K562 (cell line): ENCODE measurements at regions not wholly inside any gene's neighbourhood (a gene's known extent, or its start where the extent isn't known, plus 50 kb on each side); places are given as distances from the start of the nearest gene placed in this dataset.

Experiments
- BACH1 ChIP-seq: fragments of 200-800 bp; sonication (Bioruptor generic); IDR thresholded peaks from 2 replicates; pipeline ENCODE4 v1.6.1; 2016; ENCODE audit warnings: missing genetic modification characterization, missing compliant biosample characterization
- BRF1 ChIP-seq: IDR thresholded peaks from 3 replicates; pipeline ENCODE4 v1.6.1; 2011; ENCODE audit warnings: borderline replicate concordance, mild to moderate bottlenecking; ENCODE audit not compliant: insufficient read length; ENCODE audit errors: extremely low read depth
- CAMTA2 ChIP-seq: fragments of 250-450 bp; sonication (Bioruptor Pico); conservative IDR thresholded peaks from 2 replicates; pipeline ENCODE4 v1.5.1; 2022
- CBX8 ChIP-seq: fragments of 200-600 bp; sonication (generic); IDR thresholded peaks from 2 replicates; pipeline ENCODE4 v1.6.1; 2012; ENCODE audit warnings: borderline replicate concordance, mixed run types, low read depth, mild to moderate bottlenecking, moderate library complexity, mixed read lengths, low read length, control low read depth, inconsistent platforms; ENCODE audit not compliant: poor library complexity, severe bottlenecking; ENCODE audit errors: extremely low read depth
- CCAR2 ChIP-seq: fragments of 200-400 bp; formaldehyde crosslinking; IDR thresholded peaks from 2 replicates; pipeline ENCODE4 v1.6.1; 2017; ENCODE audit warnings: mild to moderate bottlenecking, low read depth, low read length
- ESRRA ChIP-seq: fragments of 450-650 bp; IDR thresholded peaks from 2 replicates; pipeline ENCODE4 v1.6.1; 2014; ENCODE audit warnings: low read depth, mild to moderate bottlenecking, moderate library complexity, borderline replicate concordance
- FOXP4 ChIP-seq: sonication (generic); formaldehyde crosslinking; IDR thresholded peaks from 2 replicates; pipeline ENCODE4 v1.8.0; 2022; ENCODE audit warnings: mild to moderate bottlenecking, missing genetic modification reagents, borderline replicate concordance
- HDAC8 ChIP-seq: fragments of 450-650 bp; IDR thresholded peaks from 2 replicates; pipeline ENCODE4 v1.6.1; 2016; ENCODE audit warnings: mild to moderate bottlenecking, missing genetic modification characterization, moderate library complexity, missing compliant biosample characterization
- HNRNPH1 ChIP-seq: fragments of 200-400 bp; formaldehyde crosslinking; optimal IDR thresholded peaks from 2 replicates; pipeline ENCODE3; 2017; ENCODE audit warnings: low read depth, mild to moderate bottlenecking, low read length, moderate library complexity
- ILF3 ChIP-seq: fragments of 450-650 bp; IDR thresholded peaks from 2 replicates; pipeline ENCODE4 v1.6.1; 2018; ENCODE audit warnings: antibody characterized with exemption, mild to moderate bottlenecking, moderate library complexity, borderline replicate concordance
- IRF2 ChIP-seq: sonication (generic); formaldehyde crosslinking; IDR thresholded peaks from 2 replicates; pipeline ENCODE4 v1.8.1; 2022; ENCODE audit warnings: mild to moderate bottlenecking, missing genetic modification reagents
- NFE2 ChIP-seq: IDR thresholded peaks from 2 replicates; pipeline ENCODE4 v1.6.1; 2014; ENCODE audit warnings: antibody characterized with exemption, low read depth
- PATZ1 ChIP-seq: fragments of 250-450 bp; sonication (Bioruptor Pico); IDR thresholded peaks from 2 replicates; pipeline ENCODE4 v1.5.0; 2020; ENCODE audit warnings: mild to moderate bottlenecking, borderline replicate concordance
- PHTF2 ChIP-seq: fragments of 250-450 bp; sonication (Bioruptor Pico); IDR thresholded peaks from 2 replicates; pipeline ENCODE4 v1.5.0; 2021; ENCODE audit warnings: mild to moderate bottlenecking
- POLR2G ChIP-seq: fragments of 200-400 bp; formaldehyde crosslinking; IDR thresholded peaks from 2 replicates; pipeline ENCODE4 v1.6.1; 2017; ENCODE audit warnings: low read depth, mild to moderate bottlenecking, antibody characterized with exemption, low read length, moderate library complexity
- SAP30 ChIP-seq: fragments of 200-600 bp; sonication (generic); IDR thresholded peaks from 2 replicates; pipeline ENCODE4 v1.6.1; 2012; ENCODE audit warnings: borderline replicate concordance, low read depth, mild to moderate bottlenecking, moderate library complexity, low read length, control low read depth, inconsistent platforms; ENCODE audit not compliant: insufficient read depth, poor library complexity, severe bottlenecking
- SMARCA4 ChIP-seq: fragments of 450-650 bp; IDR thresholded peaks from 2 replicates; pipeline ENCODE4 v1.6.1; 2016
- TCF7 ChIP-seq: sonication (generic); IDR thresholded peaks from 2 replicates; pipeline ENCODE4 v1.6.1; 2016; ENCODE audit warnings: antibody characterized with exemption, borderline replicate concordance
- ZKSCAN8 ChIP-seq: fragments of 200-800 bp; sonication (Bioruptor generic); IDR thresholded peaks from 2 replicates; pipeline ENCODE4 v1.6.1; 2016; ENCODE audit warnings: missing genetic modification characterization, missing compliant biosample characterization
- ZNF121 ChIP-seq: sonication (generic); formaldehyde crosslinking; conservative IDR thresholded peaks from 2 replicates; pipeline ENCODE4 v1.8.0; 2022; ENCODE audit warnings: missing genetic modification reagents
- ZNF23 ChIP-seq: fragments of 250-450 bp; sonication (Bioruptor Pico); IDR thresholded peaks from 2 replicates; pipeline ENCODE4 v1.4.0; 2020; ENCODE audit warnings: mild to moderate bottlenecking
- ZNF436 ChIP-seq: fragments of 250-450, 450-650 bp; sonication (Bioruptor Pico); formaldehyde crosslinking; IDR thresholded peaks from 2 replicates; pipeline ENCODE4 v1.7.0; 2020; ENCODE audit warnings: mild to moderate bottlenecking
- ZNF589 ChIP-seq: fragments of 200-800 bp; sonication (Bioruptor generic); IDR thresholded peaks from 2 replicates; pipeline ENCODE4 v1.6.1; 2016; ENCODE audit warnings: low read depth, missing genetic modification characterization, missing compliant biosample characterization
- TF ChIP-seq, protein P1 (sequence below): fragments of 450-650 bp; formaldehyde crosslinking; IDR thresholded peaks from 2 replicates; pipeline ENCODE4 v1.4.0; 2020; ENCODE audit warnings: mild to moderate bottlenecking, moderate library complexity

DNA sequence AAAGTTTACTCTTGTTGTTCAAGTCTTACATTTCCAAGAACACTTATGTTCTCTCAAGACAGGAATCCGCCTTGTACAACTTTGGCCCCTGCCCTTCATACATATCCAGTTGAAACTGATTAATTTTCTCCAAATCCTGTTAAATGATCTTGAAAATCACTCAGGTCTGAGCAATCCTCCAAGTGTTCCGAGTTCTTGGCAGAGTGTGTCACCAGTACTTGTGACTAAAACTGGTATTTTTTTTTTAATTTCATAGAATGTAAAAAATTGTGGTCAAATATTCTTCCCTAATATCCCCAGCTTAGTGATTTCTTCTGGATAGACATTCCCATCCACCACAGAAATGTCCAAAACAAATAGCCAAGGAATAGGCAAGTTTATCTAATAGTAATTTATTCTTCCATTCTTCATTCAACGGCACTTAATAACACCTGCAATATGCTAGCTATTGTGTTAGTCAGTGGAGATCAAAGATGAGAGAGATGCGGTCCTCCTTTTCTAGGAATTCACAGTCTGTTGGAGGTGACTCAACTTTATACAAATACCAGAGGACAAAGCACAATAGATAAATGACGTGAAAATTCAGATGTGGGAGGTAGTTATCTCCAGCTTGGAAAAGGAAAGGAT, 71.4 kb downstream of the DIRAS3 start (continued):
- TF ChIP-seq, protein P1, sequence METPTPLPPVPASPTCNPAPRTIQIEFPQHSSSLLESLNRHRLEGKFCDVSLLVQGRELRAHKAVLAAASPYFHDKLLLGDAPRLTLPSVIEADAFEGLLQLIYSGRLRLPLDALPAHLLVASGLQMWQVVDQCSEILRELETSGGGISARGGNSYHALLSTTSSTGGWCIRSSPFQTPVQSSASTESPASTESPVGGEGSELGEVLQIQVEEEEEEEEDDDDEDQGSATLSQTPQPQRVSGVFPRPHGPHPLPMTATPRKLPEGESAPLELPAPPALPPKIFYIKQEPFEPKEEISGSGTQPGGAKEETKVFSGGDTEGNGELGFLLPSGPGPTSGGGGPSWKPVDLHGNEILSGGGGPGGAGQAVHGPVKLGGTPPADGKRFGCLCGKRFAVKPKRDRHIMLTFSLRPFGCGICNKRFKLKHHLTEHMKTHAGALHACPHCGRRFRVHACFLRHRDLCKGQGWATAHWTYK (CRISPR knock-in tag), result no peak
- TF ChIP-seq POLR2G (no peak), IRF2 (no peak), FOXP4 (no peak), PATZ1 (CRISPR knock-in tag) (no peak), CCAR2 (no peak), ZNF121 (CRISPR knock-in tag) (no peak), HNRNPH1 (no peak), SAP30 (no peak), ZNF436 (no peak), NFE2 (0 out of 2 replicates have a peak, but pooled peaks have one; percentile 2), ZNF23 (no peak), BRF1 (no peak), ILF3 (no peak), CAMTA2 (no peak), ESRRA (peak; percentile 15; the same call in 1 of the 2 replicates), ZNF589 (CRISPR knock-in tag) (no peak), SMARCA4 (no peak; the same call in 1 of the 2 replicates), ZKSCAN8 (CRISPR knock-in tag) (no peak), CBX8 (no peak), PHTF2 (no peak), HDAC8 (tag) (no peak), TCF7 (no peak), BACH1 (no peak)
